Heart right ventricle (tissue), 16 donors: ENCODE measurements at regions not wholly inside any gene's neighbourhood (a gene's known extent, or its start where the extent isn't known, plus 50 kb on each side); places are given as distances from the start of the nearest gene placed in this dataset.

ENCODE experiments used
- ATAC-seq, 8 donors: fragments of 200-7000 bp; cut with Tn5 transposase; one replicate each; pipeline ENCODE4 v1.9.1; 2020; ENCODE audit warnings: mild to moderate bottlenecking in 8 of 8, moderate library complexity in 8 of 8, moderate number of reproducible peaks in 1 of 8
- DNase-seq, 2 donors: peaks; one replicate each; pipeline ENCODE4 v3.0.0-alpha.2; 2020
- H3K27ac ChIP-seq, 10 donors: fragments of 200-600 bp; sonication (generic) in 2 of 10; one replicate each; pipeline versions ENCODE4 v1.5.0 to v1.8.0; 2020 to 2022; ENCODE audit warnings: mild to moderate bottlenecking in 3 of 10
- H3K27me3 ChIP-seq, 7 donors: fragments of 200-600 bp; one replicate each; pipeline ENCODE4 v1.8.0; 2021 to 2022; ENCODE audit warnings: mild to moderate bottlenecking in 2 of 7
- H3K36me3 ChIP-seq, 9 donors: fragments of 200-600 bp; sonication (generic) in 1 of 9; one replicate each; pipeline versions ENCODE4 v1.5.0 to v1.8.0; 2020 to 2022; ENCODE audit warnings: mild to moderate bottlenecking in 2 of 9
- H3K4me1 ChIP-seq, 9 donors: fragments of 200-600 bp; sonication (generic) in 1 of 9; one replicate each; pipeline versions ENCODE4 v1.5.0 to v1.8.0; 2020 to 2022; ENCODE audit warnings: mild to moderate bottlenecking in 4 of 9
- H3K4me3 ChIP-seq, 10 donors: fragments of 200-600 bp; sonication (generic) in 2 of 10; one replicate each; pipeline versions ENCODE4 v1.5.0 to v1.8.0; 2020 to 2022; ENCODE audit warnings: mild to moderate bottlenecking in 7 of 10, moderate library complexity in 2 of 10
- H3K9me3 ChIP-seq, 11 donors: fragments of 200-600 bp in 10 of 11; sonication (generic) in 2 of 11; one replicate each; pipeline versions ENCODE4 v1.5.0 to v1.8.0; 2013 to 2022; ENCODE audit warnings: mild to moderate bottlenecking in 2 of 11, control low read depth in 1 of 11, moderate library complexity in 1 of 11
- WGBS, 2 donors: extraction: QIAGEN DNeasy Blood & Tissue Kit; methylation state at CpG; one replicate each; pipeline ENCODE4 v1.1.7; 2013; ENCODE audit warnings: inconsistent platforms in 1 of 2; 5-methylcytosine and 5-hydroxymethylcytosine counted together
- intact Hi-C, 10 donors: fragments of 100-400 bp; cut with DNase I; formaldehyde crosslinking; loops; one replicate each; pipeline versions ENCODE4 v1.11.1 to v1.14.2; 2022
- TF ChIP-seq, protein P1 (sequence below), 9 donors: fragments of 200-600 bp; sonication (generic) in 2 of 9; IDR thresholded peaks; one replicate each; pipeline versions ENCODE4 v1.5.0 to v1.8.0; 2021 to 2022; ENCODE audit warnings: antibody characterized with exemption in 9 of 9, mild to moderate bottlenecking in 5 of 9, moderate library complexity in 1 of 9
- donor health status: Arrhythmogenic right ventricular cardiomyopathy.
- donor health status: ischemic (EF 13 %, LVEDD 7.1; RV severe dilation, severe dysfunction).
- donor health status: healthy with polysubstance abuse.
- donor health status: DM: no; HTN: yes; CAD: no.
- donor health status: DM: no; HTN: no; CAD: no.
- donor health status: ischemic (EF 25% LVEDD 6.9; RV normal size, moderate dysfunction).
- donor health status: ischemic (EF 25% LVEDD 5.7; RV mildly dilated, moderate dysfunction).
- donor health status: healthy.
- donor health status: DM: yes; HTN: yes; CAD: no.
- donor health status: Ischemic cardiomyopathy.
- donor health status: ischemic (EF 35%, LVEDD 5.7; RV mildly dilated, moderate dysfunction).
- donor health status: nonischemic (EF 11% LVEDD 7.7; RV severe dilation, severe dysfunction).
- donor health status: DM: yes; HTN: yes; CAD: no.
- donor health status: PGD.
- donor health status: ischemic (EF 29% LVEDD 5.4; RV normal size, mild dysfunction).
- donor health status: nonischemic (EF 23%, LVEDD 6.1; RV moderate dilation, normal function).

DNA sequence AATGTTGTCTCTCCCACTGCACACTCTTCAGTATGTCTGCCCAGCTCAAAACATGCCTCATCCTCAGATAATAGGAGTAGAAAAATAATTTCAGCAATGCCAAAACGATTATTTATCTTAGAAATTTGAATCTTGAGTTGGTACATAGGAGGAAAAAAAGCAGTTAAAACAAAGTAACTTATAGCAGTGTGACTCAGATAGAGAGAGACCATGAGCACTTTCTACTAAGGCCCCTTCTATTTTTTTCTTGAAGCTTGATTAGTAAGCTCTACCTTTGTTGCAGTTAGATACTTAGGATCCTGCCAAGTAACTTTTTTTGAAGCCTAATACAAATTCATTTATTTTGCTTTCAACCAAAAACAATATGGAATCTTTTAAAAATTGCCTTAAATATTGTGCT lies 212.3 kb downstream of the MAD2L1 start:
- H3K27ac ChIP-seq = no peak overlapping the region
- H3K27me3 ChIP-seq = no peaks in the 10 kb centered on the region
- WGBS, 2 donors = 27 to 40% methylated on average over 1 of the region's 1 CpG
- TF ChIP-seq, protein P1, sequence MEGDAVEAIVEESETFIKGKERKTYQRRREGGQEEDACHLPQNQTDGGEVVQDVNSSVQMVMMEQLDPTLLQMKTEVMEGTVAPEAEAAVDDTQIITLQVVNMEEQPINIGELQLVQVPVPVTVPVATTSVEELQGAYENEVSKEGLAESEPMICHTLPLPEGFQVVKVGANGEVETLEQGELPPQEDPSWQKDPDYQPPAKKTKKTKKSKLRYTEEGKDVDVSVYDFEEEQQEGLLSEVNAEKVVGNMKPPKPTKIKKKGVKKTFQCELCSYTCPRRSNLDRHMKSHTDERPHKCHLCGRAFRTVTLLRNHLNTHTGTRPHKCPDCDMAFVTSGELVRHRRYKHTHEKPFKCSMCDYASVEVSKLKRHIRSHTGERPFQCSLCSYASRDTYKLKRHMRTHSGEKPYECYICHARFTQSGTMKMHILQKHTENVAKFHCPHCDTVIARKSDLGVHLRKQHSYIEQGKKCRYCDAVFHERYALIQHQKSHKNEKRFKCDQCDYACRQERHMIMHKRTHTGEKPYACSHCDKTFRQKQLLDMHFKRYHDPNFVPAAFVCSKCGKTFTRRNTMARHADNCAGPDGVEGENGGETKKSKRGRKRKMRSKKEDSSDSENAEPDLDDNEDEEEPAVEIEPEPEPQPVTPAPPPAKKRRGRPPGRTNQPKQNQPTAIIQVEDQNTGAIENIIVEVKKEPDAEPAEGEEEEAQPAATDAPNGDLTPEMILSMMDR (IDR thresholded peaks at IDR 0.05) = no peak
- no peak overlapping the region for H3K4me3 ChIP-seq
- no peaks in the 10 kb centered on the region for H3K4me1 ChIP-seq
- intact Hi-C loops = no loop called here
- DNase-seq = no peak
- ATAC-seq = no peak
- H3K9me3 ChIP-seq = no peaks in the 10 kb centered on the region
- no peaks in the 10 kb centered on the region for H3K36me3 ChIP-seq

DNA sequence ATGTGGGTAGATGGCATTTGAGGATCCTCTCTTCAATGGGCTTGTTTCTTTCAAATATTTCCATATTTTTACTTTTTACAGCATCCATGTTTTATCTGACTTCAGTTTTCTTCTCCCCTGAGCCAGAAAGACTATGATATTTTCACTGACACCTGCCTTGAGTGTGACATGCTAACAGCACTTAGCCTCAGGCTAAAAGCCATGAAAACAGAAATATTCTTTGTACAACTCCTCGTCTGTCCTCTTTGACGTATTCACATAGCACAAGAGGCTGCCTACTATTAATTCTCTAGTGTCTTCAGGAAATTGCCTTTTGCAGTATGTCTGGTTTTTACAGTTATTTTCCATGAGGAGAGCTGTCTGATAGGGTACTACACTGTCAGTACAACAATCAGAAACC lies 215.0 kb downstream of the MAD2L1 start:
- intact Hi-C loops = no loop called here
- no peaks in the 10 kb centered on the region for H3K27me3 ChIP-seq
- no peaks in the 10 kb centered on the region for H3K36me3 ChIP-seq
- ATAC-seq (no peak), DNase-seq (no peak)
- no peak overlapping the region for H3K27ac ChIP-seq
- WGBS, 2 donors = 66 to 92% methylated on average over 2 of the region's 2 CpGs
- TF ChIP-seq, protein P1 (IDR thresholded peaks at IDR 0.05) = no peak
- no peak overlapping the region for H3K4me3 ChIP-seq
- no peaks in the 10 kb centered on the region for H3K4me1 ChIP-seq
- peaks cover 0 to 5% (median 0%) of the 10 kb centered on the region in 11 donors for H3K9me3 ChIP-seq

DNA sequence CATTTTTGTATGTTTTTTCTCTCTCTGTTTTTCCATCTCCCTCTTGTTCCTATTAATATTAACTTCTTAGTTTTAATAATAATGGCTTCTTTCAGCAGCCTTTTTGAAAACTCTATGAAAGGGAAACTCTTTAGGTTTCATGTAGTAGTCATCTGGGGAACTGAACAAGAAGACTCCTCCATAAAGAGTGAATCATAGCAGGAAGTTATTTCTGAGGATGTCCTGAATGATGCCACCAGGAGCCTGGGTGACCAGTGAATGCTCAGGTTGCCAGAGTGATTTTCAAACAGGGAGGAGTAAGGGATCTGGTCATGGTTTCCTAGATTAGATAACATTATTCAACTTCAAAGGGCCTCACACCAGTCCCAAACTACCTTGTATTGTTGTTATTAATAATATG lies 212.8 kb upstream of the PDE5A start:
- H3K4me3 ChIP-seq = no peak overlapping the region
- DNase-seq = no peak
- H3K9me3 ChIP-seq = peaks cover 0 to 14% (median 0%) of the 10 kb centered on the region in 11 donors
- no peak for ATAC-seq
- H3K27me3 ChIP-seq = no peaks in the 10 kb centered on the region
- intact Hi-C loops = no loop called here
- H3K36me3 ChIP-seq = no peaks in the 10 kb centered on the region
- TF ChIP-seq, protein P1 (IDR thresholded peaks at IDR 0.05) = no peak
- H3K27ac ChIP-seq = no peak overlapping the region
- H3K4me1 ChIP-seq = no peaks in the 10 kb centered on the region

DNA sequence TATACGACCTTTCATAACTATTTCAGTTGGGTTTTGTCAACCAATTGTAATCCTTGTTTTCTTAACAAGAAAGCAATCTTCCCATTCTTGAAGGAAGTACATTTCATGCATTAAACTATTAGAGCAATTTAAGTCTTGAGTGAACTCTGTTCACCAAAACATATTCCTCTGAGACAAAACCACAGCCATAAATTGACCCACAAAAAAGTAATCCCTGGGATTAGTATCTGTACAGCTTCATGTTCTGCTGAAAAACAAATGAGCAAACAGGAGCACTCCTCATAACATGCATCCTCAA lies 207.0 kb upstream of the PDE5A start:
- Histone ChIP-seq H3K4me3 (no peak overlapping the region), H3K27me3 (no peaks in the 10 kb centered on the region), H3K9me3 (peaks cover 0 to 17% (median 0%) of the 10 kb centered on the region in 11 donors), H3K36me3 (no peaks in the 10 kb centered on the region), H3K27ac (peak overlapping the region in 2 of 10 donors; percentile 24 to 72), H3K4me1 (peaks cover 0 to 11% (median 0%) of the 10 kb centered on the region in 9 donors)
- TF ChIP-seq, protein P1 (IDR thresholded peaks at IDR 0.05) = no peak
- no peak for DNase-seq
- no peak for ATAC-seq
- intact Hi-C loops = no loop called here
- WGBS, 2 donors = 41% methylated on average over 1 of the region's 1 CpG
